GM12878 (cell line): ENCODE measurements at regions not wholly inside any gene's neighbourhood (a gene's known extent, or its start where the extent isn't known, plus 50 kb on each side); places are given as distances from the start of the nearest gene placed in this dataset.

Experiments
- ATAC-seq: fragments of 200-7000 bp; cut with Tn5 transposase; 3 replicates; pipeline ENCODE4 v1.9.1; 2020; ENCODE audit warnings: mild to moderate bottlenecking, moderate library complexity
- BruUV-seq: library from RNA; stranded (reverse); fragments of 400-500 nt; replicated peaks from 2 replicates; lab custom pipeline; 2021; lab: Mats Ljungman, UMichigan
- CTCF ChIA-PET: fragments of 300-600 bp; sonication (Branson Sonifier 250); formaldehyde crosslinking; extraction: SDS; loops from one replicate; lab custom pipeline; 2021; ENCODE audit warnings: inconsistent platforms; lab: Yijun Ruan, JAX
- POLR2A ChIA-PET: fragments of 350-600 bp; formaldehyde crosslinking; extraction: SDS; loops from one replicate; lab custom pipeline; 2021; ENCODE audit warnings: inconsistent platforms; lab: Charles Lee
- RAD21 ChIA-PET: fragments of 300-600 bp; sonication (Branson Sonifier 250); formaldehyde crosslinking; loops from one replicate; lab custom pipeline; 2023; ENCODE audit warnings: antibody characterized with exemption; ENCODE audit not compliant: unreplicated experiment; lab: Charles Lee
- SMC1A ChIA-PET: fragments of 300-600 bp; sonication (Branson Sonifier 250); formaldehyde crosslinking; loops from one replicate; lab custom pipeline; 2023; ENCODE audit not compliant: unreplicated experiment, uncharacterized antibody; lab: Charles Lee
- DNase-seq: peaks from one replicate; pipeline ENCODE4 v3.0.0-alpha.2; 2011; ENCODE audit warnings: low read depth, low spot score
- FAIRE-seq: peaks from 3 replicates; lab custom pipeline; 2011; peaks lifted over from hg19 to GRCh38; lab: Jason Lieb, UNC
- H2AFZ ChIP-seq: 2 replicates; pipeline ENCODE4 v1.6.0; 2011; ENCODE audit warnings: low read depth, low read length, control low read depth; ENCODE audit not compliant: control insufficient read depth
- H3K27ac ChIP-seq: 2 replicates; pipeline ENCODE4 v1.5.1; 2011; ENCODE audit warnings: control low read depth; ENCODE audit not compliant: control insufficient read depth, insufficient read depth
- H3K27me3 ChIP-seq, 2 experiments: replicated peaks in 1 of 2; 2 replicates each; pipeline versions ENCODE4 v1.6.0 to v1.6.1; 2011; ENCODE audit warnings: low read length in 1 of 2; ENCODE audit not compliant: control insufficient read depth in 2 of 2, insufficient read depth in 2 of 2
- H3K36me3 ChIP-seq, 2 experiments: 2 replicates each; pipeline ENCODE4 v1.5.1; 2011; ENCODE audit warnings: low read length in 1 of 2; ENCODE audit not compliant: control insufficient read depth in 2 of 2, insufficient read depth in 2 of 2
- H3K4me1 ChIP-seq: 2 replicates; pipeline ENCODE4 v1.6.1; 2011; ENCODE audit warnings: mild to moderate bottlenecking, low read length, moderate library complexity, mixed read lengths; ENCODE audit not compliant: control insufficient read depth, insufficient read depth
- H3K4me2 ChIP-seq: 2 replicates; pipeline ENCODE4 v1.6.0; 2011; ENCODE audit warnings: control low read depth; ENCODE audit not compliant: control insufficient read depth, insufficient read depth
- H3K4me3 ChIP-seq: fragments of 200-600 bp; sonication (generic); 2 replicates; pipeline ENCODE4 v1.5.1; 2016
- H3K79me2 ChIP-seq: 2 replicates; pipeline ENCODE4 v1.6.0; 2011; ENCODE audit warnings: low read length; ENCODE audit not compliant: control insufficient read depth, insufficient read depth
- H3K9ac ChIP-seq: 2 replicates; pipeline ENCODE4 v1.8.0; 2011; ENCODE audit warnings: low read length, control low read depth, mixed read lengths; ENCODE audit not compliant: control insufficient read depth, insufficient read depth
- H3K9me3 ChIP-seq: replicated peaks from 3 replicates; pipeline ENCODE4 v1.5.1; 2011; ENCODE audit warnings: mild to moderate bottlenecking, low read length; ENCODE audit not compliant: control insufficient read depth, insufficient read depth
- H4K20me1 ChIP-seq: 2 replicates; pipeline ENCODE4 v1.6.0; 2011; ENCODE audit not compliant: control insufficient read depth, insufficient read depth
- EP300 ChIP-seq, 2 experiments: fragments of 150-350 bp in 1 of 2; IDR thresholded peaks; 2 replicates each; pipeline ENCODE4 v1.6.1; 2011 to 2012; ENCODE audit warnings: low read depth in 2 of 2, low read length in 2 of 2, borderline replicate concordance in 1 of 2, improper control_type of control experiment in 1 of 2, inconsistent platforms in 1 of 2; ENCODE audit not compliant: control insufficient read depth in 1 of 2
- RELA ChIP-seq: fragments of 450-650 bp; IDR thresholded peaks from 2 replicates; pipeline ENCODE4 v1.8.0; 2014; ENCODE audit warnings: borderline replicate concordance; ENCODE audit not compliant: partially characterized antibody
- SMC3 ChIP-seq: IDR thresholded peaks from 2 replicates; pipeline ENCODE4 v1.6.1; 2011; ENCODE audit warnings: low read length, improper control_type of control experiment, borderline replicate concordance
- SP1 ChIP-seq: IDR thresholded peaks from one replicate; pipeline ENCODE4 v1.6.1; 2011; ENCODE audit warnings: low read depth, low read length
- TCF12 ChIP-seq: IDR thresholded peaks from 2 replicates; pipeline ENCODE4 v1.6.1; 2011; ENCODE audit warnings: low read depth, mild to moderate bottlenecking, low read length
- TCF7 ChIP-seq: IDR thresholded peaks from 2 replicates; pipeline ENCODE4 v1.6.1; 2014; ENCODE audit warnings: antibody characterized with exemption, borderline replicate concordance
- WGBS: methylation state at CpG from one replicate; pipeline ENCODE4 v1.1.6; 2016; ENCODE audit warnings: low lambda C conversion rate; ENCODE audit not compliant: insufficient replicate concordance, insufficient coverage; ENCODE audit errors: missing lambda C conversion rate; 5-methylcytosine and 5-hydroxymethylcytosine counted together
- in situ Hi-C: fragments of 300-500 bp; cut with MboI; formaldehyde crosslinking; loops from 9 replicates; pipeline ENCODE4 v1.14.3; 2018; ENCODE audit warnings: mixed read lengths
- intact Hi-C: fragments of 100-400 bp; cut with micrococcal nuclease; formaldehyde crosslinking; loops from one replicate; pipeline ENCODE4 v1.14.2; 2022; ENCODE audit not compliant: unreplicated experiment
- TF ChIP-seq, protein P1 (sequence below): fragments of 450-650 bp; conservative IDR thresholded peaks from 2 replicates; pipeline ENCODE4 v1.6.1; 2017; ENCODE audit warnings: mild to moderate bottlenecking, moderate library complexity

DNA sequence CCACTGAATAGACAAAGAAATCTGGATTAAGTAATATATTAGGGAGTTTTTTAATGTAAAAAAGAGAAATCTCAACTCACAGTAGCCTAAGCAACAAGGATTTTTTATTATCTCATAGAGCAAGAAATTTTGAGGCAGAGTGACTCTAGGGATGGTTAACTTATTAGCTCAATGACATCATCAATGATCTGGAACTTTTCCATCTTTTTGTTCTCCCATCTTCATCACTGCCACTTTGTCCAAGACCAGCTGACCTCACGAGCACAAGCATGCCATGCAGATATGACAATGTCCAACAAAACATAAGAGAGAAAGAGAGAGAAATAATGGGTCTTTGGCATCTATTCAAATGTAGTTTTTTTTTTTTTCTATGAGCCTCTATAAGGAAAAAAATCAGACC is 211.8 kb upstream of the RND3 start:
- ATAC-seq (no peak), FAIRE-seq (no peak), DNase-seq (no peak)
- Histone ChIP-seq H3K27ac (no peak overlapping the region), H3K36me3 (no peaks in the 10 kb centered on the region), H3K9me3 (no peaks in the 10 kb centered on the region), H3K4me1 (no peaks in the 10 kb centered on the region), H3K4me3 (no peak overlapping the region), H3K79me2 (no peaks in the 10 kb centered on the region), H3K27me3 (no peaks in the 10 kb centered on the region), H3K4me2 (no peak overlapping the region), H4K20me1 (no peaks in the 10 kb centered on the region), H3K9ac (no peak overlapping the region), H2AFZ (no peak overlapping the region)
- TF ChIP-seq, protein P1, sequence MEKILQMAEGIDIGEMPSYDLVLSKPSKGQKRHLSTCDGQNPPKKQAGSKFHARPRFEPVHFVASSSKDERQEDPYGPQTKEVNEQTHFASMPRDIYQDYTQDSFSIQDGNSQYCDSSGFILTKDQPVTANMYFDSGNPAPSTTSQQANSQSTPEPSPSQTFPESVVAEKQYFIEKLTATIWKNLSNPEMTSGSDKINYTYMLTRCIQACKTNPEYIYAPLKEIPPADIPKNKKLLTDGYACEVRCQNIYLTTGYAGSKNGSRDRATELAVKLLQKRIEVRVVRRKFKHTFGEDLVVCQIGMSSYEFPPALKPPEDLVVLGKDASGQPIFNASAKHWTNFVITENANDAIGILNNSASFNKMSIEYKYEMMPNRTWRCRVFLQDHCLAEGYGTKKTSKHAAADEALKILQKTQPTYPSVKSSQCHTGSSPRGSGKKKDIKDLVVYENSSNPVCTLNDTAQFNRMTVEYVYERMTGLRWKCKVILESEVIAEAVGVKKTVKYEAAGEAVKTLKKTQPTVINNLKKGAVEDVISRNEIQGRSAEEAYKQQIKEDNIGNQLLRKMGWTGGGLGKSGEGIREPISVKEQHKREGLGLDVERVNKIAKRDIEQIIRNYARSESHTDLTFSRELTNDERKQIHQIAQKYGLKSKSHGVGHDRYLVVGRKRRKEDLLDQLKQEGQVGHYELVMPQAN, result no peak
- TF ChIP-seq SP1, result no peak
- 0% methylated on average over 1 of the region's 1 CpG for WGBS
- SMC1A ChIA-PET, result interaction anchor here (0.6 kb wide), 1 partner anchor 239 kb away, joined by 5 read pairs; no protein-coding TSS in a partner anchor
- no TSS peak for BruUV-seq
- POLR2A ChIA-PET, result no interaction called here
- CTCF ChIA-PET, result interaction anchor here (0.9 kb wide), 1 partner anchor 100 kb away, joined by 3 read pairs; no protein-coding TSS in a partner anchor
- RAD21 ChIA-PET, result no interaction called here
- in situ Hi-C loops (no loop called here), intact Hi-C loops (no loop called here)

GRCh38 chr2:150698016-150698661 is 210.7 kb upstream of the RND3 start:
- ChIA-PET SMC1A (interaction anchor here (0.7 kb wide), 1 partner anchor 9 kb away, joined by 3 read pairs; no protein-coding TSS in a partner anchor), CTCF (no interaction called here), POLR2A (no interaction called here), RAD21 (no interaction called here)
- Histone ChIP-seq H3K79me2 (no peaks in the 10 kb centered on the region), H3K9ac (no peak overlapping the region), H3K9me3 (no peaks in the 10 kb centered on the region), H3K4me3 (no peak overlapping the region), H2AFZ (no peak overlapping the region), H3K27me3 (no peaks in the 10 kb centered on the region), H3K4me2 (no peak overlapping the region), H3K27ac (no peak overlapping the region), H3K4me1 (no peaks in the 10 kb centered on the region), H3K36me3 (no peaks in the 10 kb centered on the region), H4K20me1 (no peaks in the 10 kb centered on the region)
- in situ Hi-C loops, result no loop called here
- no peak for TF ChIP-seq RELA
- TF ChIP-seq TCF12, result no peak
- no peak for TF ChIP-seq SMC3
- no peak for TF ChIP-seq EP300 (IDR thresholded peaks at IDR 0.05; ENCODE audit: borderline replicate concordance in 1 of 2, control insufficient read depth in 1 of 2, low read depth in 2 of 2, low read length in 2 of 2)
- no peak for TF ChIP-seq TCF7
- FAIRE-seq, result no peak
- DNase-seq, result no peak
- no TSS peak for BruUV-seq
- intact Hi-C loops, result no loop called here
- no peak for ATAC-seq
- WGBS, result 0% methylated on average over 2 of the region's 2 CpGs
